A673 (cell line): ENCODE measurements at regions not wholly inside any gene's neighbourhood (a gene's known extent, or its start where the extent isn't known, plus 50 kb on each side); places are given as distances from the start of the nearest gene placed in this dataset.

ENCODE experiments used
- BruUV-seq: library from RNA; stranded (reverse); fragments of 400-500 nt; replicated peaks from 2 replicates; lab custom pipeline; 2021; lab: Mats Ljungman, UMichigan
- CTCF ChIA-PET: fragments of 300-600 bp; sonication (Branson Sonifier 250); formaldehyde crosslinking; loops from one replicate; lab custom pipeline; 2022; ENCODE audit warnings: antibody characterized with exemption; lab: Charles Lee
- POLR2A ChIA-PET: fragments of 300-600 bp; sonication (Branson Sonifier 250); formaldehyde crosslinking; loops from one replicate; lab custom pipeline; 2022; ENCODE audit warnings: antibody characterized with exemption; ENCODE audit not compliant: low non-redundant PET; lab: Charles Lee
- DNase-seq: peaks from one replicate; pipeline ENCODE4 v3.0.0-alpha.2; 2015; ENCODE audit warnings: low spot score
- H3K27ac ChIP-seq: fragments of 200-600 bp; sonication (generic); 2 replicates; pipeline ENCODE4 v1.5.1; 2016; ENCODE audit warnings: mixed run types, low read depth, mild to moderate bottlenecking, mixed read lengths, antibody characterized with exemption, low read length; ENCODE audit not compliant: poor library complexity, severe bottlenecking
- H3K27me3 ChIP-seq: fragments of 200-600 bp; sonication (generic); replicated peaks from 2 replicates; pipeline ENCODE4 v1.6.1; 2017; ENCODE audit warnings: mixed run types, low read depth, mild to moderate bottlenecking, mixed read lengths, antibody characterized with exemption, low read length; ENCODE audit not compliant: insufficient read depth, poor library complexity
- H3K36me3 ChIP-seq: fragments of 200-600 bp; sonication (generic); 2 replicates; pipeline ENCODE4 v1.6.1; 2016; ENCODE audit warnings: mixed run types, mild to moderate bottlenecking, mixed read lengths, antibody characterized with exemption, low read length; ENCODE audit not compliant: insufficient read depth, poor library complexity, severe bottlenecking
- H3K4me1 ChIP-seq: fragments of 200-600 bp; sonication (generic); 2 replicates; pipeline ENCODE4 v1.6.1; 2017; ENCODE audit warnings: mixed run types, mild to moderate bottlenecking, mixed read lengths, antibody characterized with exemption, low read length; ENCODE audit not compliant: insufficient read depth, poor library complexity, severe bottlenecking
- H3K4me3 ChIP-seq: fragments of 200-600 bp; sonication (generic); 2 replicates; pipeline ENCODE4 v1.5.1; 2016; ENCODE audit warnings: low read depth, mixed run types, mild to moderate bottlenecking, mixed read lengths, low read length; ENCODE audit not compliant: poor library complexity, severe bottlenecking
- H3K9me3 ChIP-seq: fragments of 200-600 bp; sonication (generic); 2 replicates; pipeline ENCODE4 v1.6.1; 2016; ENCODE audit warnings: mixed run types, low read depth, mild to moderate bottlenecking, mixed read lengths, antibody characterized with exemption, low read length; ENCODE audit not compliant: poor library complexity, severe bottlenecking
- EZH2 ChIP-seq: fragments of 200-600 bp; sonication (generic); IDR thresholded peaks from 2 replicates; pipeline ENCODE4 v1.6.1; 2017; ENCODE audit warnings: borderline replicate concordance, low read depth, mild to moderate bottlenecking, mixed read lengths, antibody characterized with exemption, low read length; ENCODE audit not compliant: poor library complexity, severe bottlenecking
- intact Hi-C: fragments of 100-400 bp; cut with micrococcal nuclease; formaldehyde crosslinking; loops from one replicate; pipeline ENCODE4 v1.10.0; 2022; ENCODE audit not compliant: unreplicated experiment
- TF ChIP-seq, protein P1 (sequence below): fragments of 300-800, 200-600 bp; sonication (generic); conservative IDR thresholded peaks from 2 replicates; pipeline ENCODE4 v1.5.1; 2017; ENCODE audit warnings: low read depth, mild to moderate bottlenecking, antibody characterized with exemption, low read length, moderate library complexity, mixed read lengths

DNA sequence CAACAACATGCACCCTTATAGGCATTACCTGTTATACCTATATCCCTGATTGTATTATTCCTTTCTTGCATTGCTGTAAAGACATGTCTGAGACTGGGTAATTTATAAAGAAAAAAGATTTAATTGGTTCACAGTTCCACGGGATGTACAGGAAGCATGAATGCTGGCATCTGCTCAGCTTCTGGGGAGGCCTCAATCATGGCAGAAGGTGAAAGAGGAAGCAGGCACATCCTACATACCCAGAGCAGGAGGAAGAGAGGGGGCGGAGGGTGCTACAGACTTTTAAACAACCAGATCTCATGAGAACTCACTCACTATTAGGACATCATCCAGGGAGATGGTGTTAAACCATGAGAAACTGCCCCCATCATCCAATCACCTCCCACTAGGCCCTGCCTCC, 191.7 kb upstream of the SPHKAP start:
- Histone ChIP-seq H3K4me1 (no peaks in the 10 kb centered on the region), H3K36me3 (no peaks in the 10 kb centered on the region), H3K4me3 (no peak overlapping the region), H3K27me3 (no peaks in the 10 kb centered on the region), H3K9me3 (no peaks in the 10 kb centered on the region), H3K27ac (no peak overlapping the region)
- intact Hi-C loops: no loop called here
- CTCF ChIA-PET: no interaction called here
- TF ChIP-seq, protein P1, sequence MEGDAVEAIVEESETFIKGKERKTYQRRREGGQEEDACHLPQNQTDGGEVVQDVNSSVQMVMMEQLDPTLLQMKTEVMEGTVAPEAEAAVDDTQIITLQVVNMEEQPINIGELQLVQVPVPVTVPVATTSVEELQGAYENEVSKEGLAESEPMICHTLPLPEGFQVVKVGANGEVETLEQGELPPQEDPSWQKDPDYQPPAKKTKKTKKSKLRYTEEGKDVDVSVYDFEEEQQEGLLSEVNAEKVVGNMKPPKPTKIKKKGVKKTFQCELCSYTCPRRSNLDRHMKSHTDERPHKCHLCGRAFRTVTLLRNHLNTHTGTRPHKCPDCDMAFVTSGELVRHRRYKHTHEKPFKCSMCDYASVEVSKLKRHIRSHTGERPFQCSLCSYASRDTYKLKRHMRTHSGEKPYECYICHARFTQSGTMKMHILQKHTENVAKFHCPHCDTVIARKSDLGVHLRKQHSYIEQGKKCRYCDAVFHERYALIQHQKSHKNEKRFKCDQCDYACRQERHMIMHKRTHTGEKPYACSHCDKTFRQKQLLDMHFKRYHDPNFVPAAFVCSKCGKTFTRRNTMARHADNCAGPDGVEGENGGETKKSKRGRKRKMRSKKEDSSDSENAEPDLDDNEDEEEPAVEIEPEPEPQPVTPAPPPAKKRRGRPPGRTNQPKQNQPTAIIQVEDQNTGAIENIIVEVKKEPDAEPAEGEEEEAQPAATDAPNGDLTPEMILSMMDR: no peak
- no peak for TF ChIP-seq EZH2
- POLR2A ChIA-PET: no interaction called here
- no TSS peak for BruUV-seq
- no peak for DNase-seq

DNA sequence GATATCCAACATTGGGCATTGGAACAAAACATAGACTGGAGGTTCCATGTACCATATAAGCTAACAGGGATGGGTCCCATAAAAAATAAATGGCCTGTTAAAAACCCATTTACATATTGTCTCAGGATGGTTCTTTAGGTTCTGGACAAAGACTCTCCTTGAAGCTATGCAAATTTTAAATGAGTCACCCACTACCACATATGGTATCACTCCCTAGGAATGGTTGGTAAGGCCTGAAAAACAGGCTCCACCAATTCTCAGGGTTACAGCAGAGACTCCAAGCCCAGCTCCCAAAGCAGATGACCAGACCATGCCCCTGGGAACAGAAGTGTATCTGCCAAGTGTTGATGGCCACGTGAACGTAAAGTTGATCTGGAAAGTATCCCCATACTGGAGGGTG, 190.7 kb upstream of the SPHKAP start:
- POLR2A ChIA-PET: no interaction called here

DNA sequence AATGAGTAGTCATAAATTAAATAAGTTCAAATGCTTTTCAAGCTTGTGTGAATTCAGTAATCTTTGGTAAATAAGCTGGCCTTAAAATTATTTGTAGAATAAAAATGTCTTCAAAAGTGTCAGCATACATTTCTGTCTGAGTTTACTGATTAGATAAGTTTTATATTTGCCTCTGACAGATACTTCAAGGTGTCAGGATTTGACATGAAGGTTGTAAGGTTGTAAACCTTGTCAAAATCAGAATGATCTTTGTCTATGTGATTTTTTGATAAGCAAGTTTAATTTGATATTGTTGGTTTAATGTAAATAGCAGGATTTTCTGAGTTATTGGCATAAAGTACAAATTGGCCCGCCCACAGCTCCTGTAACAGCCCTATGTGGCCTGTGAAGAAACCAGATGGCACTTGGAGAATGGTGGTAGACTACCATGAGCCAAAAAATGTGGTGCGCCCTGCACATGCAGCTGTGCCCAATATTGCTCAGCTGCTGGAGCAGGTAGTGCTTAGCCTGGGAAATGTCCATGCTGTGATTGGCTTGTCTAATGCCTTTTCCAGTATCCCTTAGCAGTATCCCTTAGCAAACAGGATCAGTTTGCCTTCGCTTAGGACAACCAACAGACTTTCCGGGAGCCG, 188.0 kb upstream of the SPHKAP start:
- CTCF ChIA-PET: no interaction called here

More for the DNA sequence above, 190.7 kb upstream of the SPHKAP start:
- H3K27ac ChIP-seq: no peak overlapping the region
- no peak for DNase-seq
- BruUV-seq: no TSS peak
- H3K4me3 ChIP-seq: no peak overlapping the region
- no peaks in the 10 kb centered on the region for H3K4me1 ChIP-seq
- H3K36me3 ChIP-seq: no peaks in the 10 kb centered on the region
- CTCF ChIA-PET: no interaction called here
- H3K9me3 ChIP-seq: no peaks in the 10 kb centered on the region
- no peaks in the 10 kb centered on the region for H3K27me3 ChIP-seq
- intact Hi-C loops: no loop called here
- no peak for TF ChIP-seq EZH2
- TF ChIP-seq, protein P1: no peak

More for the DNA sequence above, 188.0 kb upstream of the SPHKAP start:
- intact Hi-C loops: no loop called here
- no TSS peak for BruUV-seq
- no peak for TF ChIP-seq EZH2
- TF ChIP-seq, protein P1: no peak
- Histone ChIP-seq H3K4me3 (no peak overlapping the region), H3K27ac (no peak overlapping the region), H3K9me3 (no peaks in the 10 kb centered on the region), H3K4me1 (no peaks in the 10 kb centered on the region), H3K36me3 (no peaks in the 10 kb centered on the region), H3K27me3 (no peaks in the 10 kb centered on the region)
- no peak for DNase-seq
- POLR2A ChIA-PET: no interaction called here
